ENCODE measurements at regions not wholly inside any gene's neighbourhood (a gene's known extent, or its start where the extent isn't known, plus 50 kb on each side); places are given as distances from the start of the nearest gene placed in this dataset.

DNA sequence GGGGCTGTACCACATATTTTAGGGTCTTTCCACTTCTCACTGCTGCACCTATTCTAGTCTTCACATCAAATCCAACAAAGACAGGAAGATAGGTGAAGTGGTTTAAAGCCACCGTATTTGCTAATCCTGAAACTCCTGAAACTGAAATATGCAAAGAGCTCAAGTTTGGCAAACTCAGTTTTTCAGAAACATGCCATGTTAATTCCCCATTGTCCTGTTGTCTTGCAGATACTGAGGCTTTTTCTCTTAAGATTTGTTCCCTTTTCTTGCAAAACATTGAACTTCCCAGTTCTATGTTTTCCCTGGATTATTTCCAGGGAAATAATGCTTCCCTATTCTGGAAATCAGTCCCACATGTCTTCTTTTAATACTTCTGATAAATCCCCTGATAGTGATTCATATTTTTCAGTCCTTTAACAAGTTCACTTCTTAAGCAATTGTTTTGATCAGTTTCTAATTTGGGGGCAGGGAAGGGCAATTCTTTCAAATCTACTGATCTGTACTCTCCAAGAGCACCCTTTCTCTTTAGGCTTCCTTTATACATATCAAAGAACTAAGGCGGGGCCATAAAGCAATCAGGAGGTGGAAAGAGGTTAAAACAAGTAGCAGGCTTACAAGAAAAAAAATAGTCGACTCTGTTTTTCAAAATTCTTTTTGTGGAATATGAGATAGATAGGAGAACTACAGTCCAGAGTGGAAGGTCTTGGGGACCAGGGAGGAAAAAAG lies 648.5 kb downstream of the BNC2 start:
- no peak overlapping the region for H3K4me3 ChIP-seq (ENCODE audit: low read depth, low read length)
- TF ChIP-seq, protein P1, sequence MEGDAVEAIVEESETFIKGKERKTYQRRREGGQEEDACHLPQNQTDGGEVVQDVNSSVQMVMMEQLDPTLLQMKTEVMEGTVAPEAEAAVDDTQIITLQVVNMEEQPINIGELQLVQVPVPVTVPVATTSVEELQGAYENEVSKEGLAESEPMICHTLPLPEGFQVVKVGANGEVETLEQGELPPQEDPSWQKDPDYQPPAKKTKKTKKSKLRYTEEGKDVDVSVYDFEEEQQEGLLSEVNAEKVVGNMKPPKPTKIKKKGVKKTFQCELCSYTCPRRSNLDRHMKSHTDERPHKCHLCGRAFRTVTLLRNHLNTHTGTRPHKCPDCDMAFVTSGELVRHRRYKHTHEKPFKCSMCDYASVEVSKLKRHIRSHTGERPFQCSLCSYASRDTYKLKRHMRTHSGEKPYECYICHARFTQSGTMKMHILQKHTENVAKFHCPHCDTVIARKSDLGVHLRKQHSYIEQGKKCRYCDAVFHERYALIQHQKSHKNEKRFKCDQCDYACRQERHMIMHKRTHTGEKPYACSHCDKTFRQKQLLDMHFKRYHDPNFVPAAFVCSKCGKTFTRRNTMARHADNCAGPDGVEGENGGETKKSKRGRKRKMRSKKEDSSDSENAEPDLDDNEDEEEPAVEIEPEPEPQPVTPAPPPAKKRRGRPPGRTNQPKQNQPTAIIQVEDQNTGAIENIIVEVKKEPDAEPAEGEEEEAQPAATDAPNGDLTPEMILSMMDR (IDR thresholded peaks at IDR 0.05; ENCODE audit: borderline replicate concordance, insufficient read depth, low read depth, low read length), result no peak

DNA sequence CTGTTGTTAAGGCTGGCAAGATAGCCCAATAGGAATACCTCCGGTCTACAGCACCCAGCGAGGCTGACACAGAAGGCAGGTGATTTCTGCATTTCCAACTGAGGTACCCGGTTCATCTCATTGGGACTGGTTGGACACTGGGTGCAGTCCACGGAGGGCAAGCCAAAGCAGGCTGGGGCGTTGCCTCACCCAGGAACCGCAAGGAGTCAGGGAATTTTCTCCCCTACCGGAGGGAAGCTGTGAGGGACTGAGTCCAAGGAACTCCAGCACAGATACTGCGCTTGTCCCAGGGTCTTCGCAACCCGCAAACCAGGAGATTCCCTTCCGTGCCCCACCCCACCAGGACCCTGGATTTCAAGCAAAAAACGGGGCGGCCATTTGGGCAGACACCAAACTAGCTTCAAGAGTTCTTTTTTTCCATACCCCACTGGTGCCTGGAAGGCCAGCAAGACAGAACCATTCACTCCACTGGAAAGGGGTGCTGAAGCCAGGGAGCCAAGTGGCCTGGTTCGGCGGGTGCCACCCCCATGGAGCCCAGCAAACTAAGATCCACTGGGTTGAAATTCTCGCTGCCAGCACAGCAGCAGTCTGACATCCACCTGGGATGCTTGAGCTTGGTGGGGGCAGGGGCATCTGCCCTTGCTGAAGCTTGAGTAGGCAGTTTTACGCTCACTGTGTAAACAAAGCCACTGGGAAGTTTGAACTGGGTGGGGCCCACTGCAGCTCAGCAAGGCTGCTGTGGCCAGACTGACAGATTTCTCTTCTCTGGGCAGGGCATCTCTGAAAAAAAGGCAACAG lies 647.2 kb downstream of the BNC2 start:
- no peak overlapping the region for H3K4me3 ChIP-seq (ENCODE audit: low read depth, low read length)
- TF ChIP-seq, protein P1 (IDR thresholded peaks at IDR 0.05; ENCODE audit: borderline replicate concordance, insufficient read depth, low read depth, low read length), result no peak

DNA sequence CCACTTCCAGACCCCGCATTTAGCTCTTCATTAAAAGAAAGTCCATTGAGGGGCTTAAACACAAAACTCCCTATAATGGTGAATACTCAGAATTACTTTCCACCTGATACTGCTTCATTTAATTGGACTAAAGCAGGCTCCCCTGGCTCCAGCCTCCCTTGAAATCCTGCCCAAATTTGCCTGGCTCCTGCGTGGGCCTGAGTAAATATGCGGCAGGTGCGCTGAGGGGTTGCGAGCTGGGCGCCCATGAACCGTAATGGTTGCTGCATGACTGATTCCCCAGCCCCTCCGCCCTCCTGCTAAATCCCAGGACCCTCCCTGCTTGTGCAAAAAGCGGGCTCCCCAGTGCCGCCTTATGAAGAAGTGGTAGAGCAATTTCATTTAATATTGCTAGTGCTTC lies 639.7 kb downstream of the BNC2 start:
- H3K4me3 ChIP-seq (ENCODE audit: low read depth, low read length), result no peak overlapping the region
- TF ChIP-seq, protein P1 (IDR thresholded peaks at IDR 0.05; ENCODE audit: borderline replicate concordance, insufficient read depth, low read depth, low read length), result no peak

DNA sequence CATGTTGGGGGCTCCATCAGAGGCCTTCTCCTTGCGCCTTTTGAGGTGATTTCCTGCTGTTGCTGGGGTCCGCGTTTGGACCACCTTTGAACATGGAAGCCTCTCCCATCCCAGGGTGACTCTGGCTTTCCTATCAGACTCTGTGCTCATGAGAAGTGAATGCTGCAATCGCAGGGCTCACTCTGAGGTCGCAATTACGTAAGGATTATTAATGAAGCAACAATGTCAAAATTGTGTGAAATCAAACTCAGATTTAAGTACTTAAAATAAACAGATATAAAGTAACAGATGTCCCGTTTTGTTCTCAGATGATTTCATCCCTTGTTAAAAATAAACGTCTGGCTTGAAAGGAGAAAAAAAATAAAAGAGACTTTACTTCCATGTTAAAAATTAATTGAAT lies 634.2 kb downstream of the BNC2 start:
- TF ChIP-seq, protein P1 (IDR thresholded peaks at IDR 0.05; ENCODE audit: borderline replicate concordance, insufficient read depth, low read depth, low read length), result no peak
- H3K4me3 ChIP-seq (ENCODE audit: low read depth, low read length), result no peak overlapping the region

DNA sequence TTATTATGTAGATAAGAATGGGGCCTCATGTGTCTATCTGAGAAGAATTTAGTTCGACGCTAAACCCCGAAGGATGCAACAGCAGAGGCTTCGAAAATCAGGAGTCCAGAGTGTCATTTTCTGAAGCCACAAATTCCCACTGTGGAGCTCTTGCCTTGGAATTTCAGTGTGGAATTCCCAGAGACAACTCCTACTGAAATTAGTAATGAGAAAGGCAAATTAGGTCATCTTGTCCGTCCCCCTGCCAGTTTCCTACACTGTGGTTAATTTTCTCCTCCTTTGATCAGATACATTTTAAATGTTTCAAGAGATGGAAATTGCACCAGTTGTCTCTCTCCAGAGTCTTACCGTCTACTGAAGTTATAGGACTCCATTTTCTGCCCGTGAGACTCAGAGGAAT lies 633.6 kb downstream of the BNC2 start:
- TF ChIP-seq, protein P1 (IDR thresholded peaks at IDR 0.05; ENCODE audit: borderline replicate concordance, insufficient read depth, low read depth, low read length), result no peak
- no peak overlapping the region for H3K4me3 ChIP-seq (ENCODE audit: low read depth, low read length)

DNA sequence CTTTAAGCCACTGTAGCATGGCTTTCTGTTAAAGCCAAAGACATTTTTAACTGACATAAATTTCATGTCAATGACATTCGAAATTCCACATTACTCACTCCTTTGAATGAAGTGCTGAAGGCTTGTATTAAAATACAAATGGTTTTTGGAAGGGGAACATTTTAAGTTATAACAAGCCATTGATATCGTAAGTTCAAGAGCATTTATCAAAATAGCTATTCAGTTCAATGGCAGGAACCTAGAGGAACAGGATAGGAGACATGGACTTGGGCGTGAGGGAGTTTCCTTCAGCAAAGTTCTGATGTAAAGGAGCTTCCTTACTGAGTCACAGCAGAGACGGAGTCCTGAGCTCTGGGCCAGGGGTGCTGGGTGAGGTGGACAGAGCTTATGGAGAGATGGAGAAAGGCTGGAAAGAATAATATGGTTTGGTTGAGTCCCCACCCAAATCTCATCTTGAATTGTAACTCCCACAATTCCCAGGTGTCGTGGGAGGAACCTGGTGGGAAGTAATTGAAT lies 631.8 kb downstream of the BNC2 start:
- TF ChIP-seq, protein P1 (IDR thresholded peaks at IDR 0.05; ENCODE audit: borderline replicate concordance, insufficient read depth, low read depth, low read length), result no peak
- H3K4me3 ChIP-seq (ENCODE audit: low read depth, low read length), result no peak overlapping the region

Measured in GM12875 (cell line).